ENCODE measurements at regions not wholly inside any gene's neighbourhood (a gene's known extent, or its start where the extent isn't known, plus 50 kb on each side); places are given as distances from the start of the nearest gene placed in this dataset.

GRCh38 chr6:166747644-166748595 is 120.9 kb upstream of the RPS6KA2 start:
- DNase-seq, result no peak

DNA sequence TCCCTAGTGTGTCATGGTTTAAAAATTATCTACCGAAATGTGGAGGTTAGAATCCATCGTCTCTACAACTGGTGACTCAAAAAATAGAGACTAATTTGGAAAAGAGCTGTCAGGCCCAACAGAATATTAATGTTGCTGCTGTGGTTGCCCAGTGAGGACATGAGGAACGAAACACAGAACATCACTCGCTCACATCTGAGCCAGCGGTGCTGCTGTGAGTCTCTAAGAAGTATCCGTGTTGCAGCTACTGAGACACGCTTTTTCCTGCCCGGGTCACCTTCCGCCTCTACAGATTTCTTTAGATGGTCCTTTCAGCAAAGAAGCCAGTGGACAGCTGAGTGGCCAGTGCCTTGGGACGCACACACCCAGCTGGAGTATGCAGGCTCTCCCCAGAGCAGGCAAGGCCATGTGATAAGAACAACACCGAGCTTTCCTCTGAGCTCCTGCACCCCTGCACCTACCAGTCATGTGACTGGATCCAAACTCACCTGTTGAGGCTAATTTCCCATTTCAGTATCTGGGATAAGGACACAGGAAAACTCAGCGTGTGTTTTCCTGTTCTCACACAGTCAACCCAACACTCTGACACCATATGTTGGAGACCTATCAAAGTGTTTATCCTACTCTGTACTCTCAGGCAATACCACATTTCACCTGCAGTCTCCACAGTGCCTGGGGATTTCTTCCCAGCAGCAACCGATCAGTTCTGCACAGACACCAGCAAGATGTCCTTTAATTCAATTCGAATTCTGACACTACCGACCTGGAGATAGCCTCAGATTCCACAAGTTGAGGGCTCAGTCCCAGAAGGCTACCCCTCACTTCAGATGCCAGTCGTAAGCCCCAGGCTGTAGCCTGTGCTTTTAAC is 119.0 kb upstream of the RPS6KA2 start:
- no peak for DNase-seq

DNA sequence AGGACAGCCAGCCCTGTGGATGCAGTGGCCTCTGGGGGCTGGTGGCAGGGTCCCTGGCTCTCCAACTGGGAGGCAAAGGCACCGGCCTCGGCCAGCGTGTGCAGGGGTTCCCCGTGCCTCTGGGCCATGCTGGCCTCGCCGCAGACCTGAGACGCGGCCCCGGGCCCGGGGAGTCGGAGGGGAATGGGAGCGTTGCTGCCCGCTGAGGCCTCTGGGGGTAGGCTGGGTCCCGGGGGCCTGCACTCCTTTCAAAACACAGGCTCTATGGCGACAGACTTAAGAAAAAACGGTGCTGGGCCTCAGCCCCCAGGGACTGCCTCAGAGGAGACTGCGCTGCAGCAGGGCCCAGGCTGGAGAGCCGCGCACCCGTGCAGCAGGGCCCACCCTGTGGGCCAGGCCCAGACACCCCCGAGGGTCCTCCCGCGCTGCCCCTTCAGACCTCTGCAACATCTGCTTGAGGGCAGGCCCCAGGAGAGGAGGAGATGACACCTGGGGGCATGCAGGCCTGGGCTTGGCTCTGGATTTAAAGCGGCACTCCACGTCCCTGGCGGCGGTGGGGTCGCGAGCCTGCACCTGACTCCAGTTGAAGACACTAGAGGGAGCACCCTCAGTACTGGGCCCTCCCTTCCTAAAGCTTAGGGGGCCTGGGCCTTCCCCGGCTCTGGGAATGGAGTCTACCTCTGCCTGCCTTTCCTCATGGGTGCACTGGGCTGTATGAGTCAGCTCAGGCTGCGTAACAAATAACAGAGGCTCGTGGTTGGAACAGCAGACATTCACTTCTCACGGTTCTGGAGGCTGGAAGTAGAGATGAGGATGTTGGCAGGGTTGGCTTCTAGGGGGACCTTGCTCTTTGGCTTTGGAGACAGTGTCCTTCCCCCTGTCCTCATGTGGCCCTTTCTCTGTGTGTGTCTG is 117.4 kb upstream of the RPS6KA2 start:
- no peak for DNase-seq

DNA sequence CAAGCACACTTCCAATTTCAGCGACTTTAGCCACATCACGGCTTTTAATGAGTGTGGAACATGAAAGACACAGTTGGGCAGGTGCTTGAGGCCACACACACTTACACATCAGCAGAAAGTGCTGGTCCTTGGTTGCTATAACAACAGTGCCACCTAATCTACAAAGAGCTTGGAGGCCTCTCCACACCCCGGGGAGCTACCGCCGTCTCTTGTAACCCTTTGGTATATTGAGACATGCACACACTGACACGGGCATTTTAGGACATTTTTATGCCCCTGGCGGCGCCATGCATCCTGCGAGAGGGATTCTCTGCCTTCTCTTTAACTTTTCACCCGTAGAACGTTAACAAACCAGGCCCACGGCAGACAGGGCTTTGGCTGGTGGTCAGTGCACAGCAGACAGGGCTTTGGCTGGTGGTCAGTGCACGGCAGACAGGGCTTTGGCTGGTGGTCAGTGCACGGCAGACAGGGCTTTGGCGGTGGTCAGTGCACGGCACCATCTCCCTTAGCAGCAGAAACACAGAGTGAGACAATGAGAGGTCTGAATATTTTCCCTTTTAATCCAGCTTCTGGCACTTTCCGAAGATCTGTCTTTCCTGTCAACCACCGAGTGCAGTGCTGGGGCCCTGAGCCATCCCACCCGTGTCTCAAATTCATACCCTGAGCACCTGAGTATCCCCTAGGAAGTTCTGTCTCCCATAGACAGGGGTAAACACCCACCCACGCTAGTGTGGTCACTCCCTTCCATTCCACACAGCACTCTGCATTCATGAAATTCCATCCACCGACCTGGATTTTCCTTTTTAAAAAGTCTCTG is 116.6 kb upstream of the RPS6KA2 start:
- no peak for DNase-seq

- no peak for DNase-seq
Measured at GRCh38 chr6:166742981-166743380, 115.9 kb upstream of the RPS6KA2 start.

DNA sequence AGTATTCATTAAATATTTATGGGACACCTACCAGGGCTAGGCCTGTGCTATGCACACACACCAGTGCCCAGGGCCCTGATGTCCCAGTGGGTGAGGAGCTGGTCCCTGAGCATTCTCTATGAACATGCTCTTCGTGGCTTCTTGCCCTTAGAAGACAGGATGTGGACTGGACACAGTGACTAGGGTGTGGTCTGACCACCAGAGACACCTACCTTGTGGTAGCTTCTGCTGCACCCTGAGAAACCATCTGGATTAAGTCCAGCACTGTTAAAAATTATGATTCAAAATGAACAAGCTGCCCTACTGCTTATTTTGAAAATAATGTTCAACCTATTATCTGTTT is 112.9 kb upstream of the RPS6KA2 start:
- no peak for DNase-seq

DNA sequence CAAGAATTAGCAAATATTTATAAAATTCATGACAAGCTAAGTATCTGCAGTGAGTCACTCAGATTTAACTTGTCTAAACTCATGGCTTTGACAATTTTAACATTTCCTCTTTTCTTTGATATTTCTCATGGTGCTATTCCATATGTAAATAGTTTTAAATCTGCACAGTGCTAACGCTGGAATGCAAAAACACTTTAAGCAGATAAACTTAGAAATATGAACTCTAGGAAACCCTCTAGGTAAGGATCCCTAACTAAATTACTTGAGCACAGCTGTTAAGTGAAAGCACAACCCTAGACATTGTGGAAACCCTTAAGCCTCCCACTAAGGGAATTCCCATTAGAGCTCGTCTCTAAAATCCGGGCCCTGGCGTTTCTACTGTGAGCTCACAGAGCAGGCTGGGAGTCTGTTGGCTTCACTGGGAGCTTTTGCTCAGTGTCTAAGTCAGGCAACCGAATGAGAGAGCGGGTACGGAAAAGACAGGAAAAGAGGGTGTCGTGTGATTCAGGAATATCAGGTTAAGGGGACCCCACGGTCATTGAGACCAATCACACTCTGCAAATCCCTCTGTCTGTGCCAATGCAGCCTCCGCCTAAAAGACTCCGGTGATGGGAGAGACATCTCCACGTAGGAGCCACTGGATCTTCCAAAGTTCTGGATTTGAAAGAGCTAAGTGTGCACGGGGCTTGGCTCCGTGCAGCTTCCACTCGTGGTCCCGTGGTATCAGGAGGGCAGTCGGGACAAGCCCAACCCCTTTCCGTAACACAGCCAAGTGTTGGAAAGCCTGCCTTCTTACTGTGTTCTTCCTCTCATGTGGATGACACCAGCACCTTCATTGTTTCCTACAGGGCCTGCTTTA is 112.3 kb upstream of the RPS6KA2 start:
- no peak for DNase-seq

GRCh38 chr6:166738386-166739116 is 111.5 kb upstream of the RPS6KA2 start:
- DNase-seq, result no peak

GRCh38 chr6:166737261-166737660 is 110.2 kb upstream of the RPS6KA2 start:
- DNase-seq, result no peak

GRCh38 chr6:166736634-166737033 is 109.6 kb upstream of the RPS6KA2 start:
- DNase-seq, result no peak

DNA sequence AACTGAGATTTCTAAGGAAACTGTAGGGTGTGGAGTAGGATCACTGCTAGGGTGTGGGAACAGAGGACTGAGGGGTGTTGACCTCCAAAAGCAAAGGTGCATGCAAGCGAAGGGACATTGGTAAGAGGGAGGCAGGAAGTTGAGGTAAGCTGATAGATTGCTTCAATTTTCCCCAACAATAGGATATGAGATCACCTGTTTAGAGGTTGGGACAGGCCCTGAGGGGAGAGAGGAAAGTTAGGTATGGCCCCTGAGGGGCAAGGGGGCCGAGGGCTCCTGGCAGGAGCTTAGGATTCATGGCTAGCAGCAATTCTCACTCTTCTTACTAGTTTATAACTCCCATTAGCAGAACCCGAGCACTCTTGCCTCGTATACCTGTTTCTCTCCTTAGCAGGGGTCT is 106.8 kb upstream of the RPS6KA2 start:
- no peak for DNase-seq

- no peak for DNase-seq
Measured at GRCh38 chr6:166729658-166730057, 102.6 kb upstream of the RPS6KA2 start.

DNA sequence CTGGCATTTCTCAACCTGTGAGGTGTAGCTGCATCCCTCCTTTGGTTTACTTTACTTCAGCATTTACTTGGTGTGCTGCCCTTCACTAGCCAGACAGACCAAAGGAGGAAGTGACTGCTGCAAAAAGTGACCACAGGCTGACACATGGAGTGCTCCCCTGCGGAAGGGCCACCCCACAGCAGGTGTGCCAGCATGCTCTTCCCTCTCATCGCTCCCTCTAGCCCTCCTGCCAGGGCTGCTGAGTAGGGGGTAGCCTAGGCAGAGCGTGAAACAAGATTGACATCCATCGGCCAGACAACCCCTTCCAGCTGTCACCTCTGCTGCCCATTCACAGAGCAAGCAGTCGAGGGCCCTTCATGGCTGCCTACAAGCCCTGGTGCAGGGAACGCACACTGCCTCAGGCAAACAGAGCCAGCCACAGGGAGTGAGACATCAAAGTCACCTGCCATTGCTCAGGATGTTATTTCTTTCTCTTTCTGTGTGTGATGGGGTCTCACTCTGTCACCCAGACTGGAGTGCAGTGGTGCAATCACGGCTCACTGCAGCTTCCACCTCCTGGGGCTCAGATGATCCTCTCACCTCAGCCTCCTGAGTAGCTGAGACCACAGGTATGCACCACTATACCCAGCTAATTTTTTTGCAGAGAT is 102.0 kb upstream of the RPS6KA2 start:
- no peak for DNase-seq

GRCh38 chr6:166726201-166726600 is 99.2 kb upstream of the RPS6KA2 start:
- DNase-seq, result no peak

DNA sequence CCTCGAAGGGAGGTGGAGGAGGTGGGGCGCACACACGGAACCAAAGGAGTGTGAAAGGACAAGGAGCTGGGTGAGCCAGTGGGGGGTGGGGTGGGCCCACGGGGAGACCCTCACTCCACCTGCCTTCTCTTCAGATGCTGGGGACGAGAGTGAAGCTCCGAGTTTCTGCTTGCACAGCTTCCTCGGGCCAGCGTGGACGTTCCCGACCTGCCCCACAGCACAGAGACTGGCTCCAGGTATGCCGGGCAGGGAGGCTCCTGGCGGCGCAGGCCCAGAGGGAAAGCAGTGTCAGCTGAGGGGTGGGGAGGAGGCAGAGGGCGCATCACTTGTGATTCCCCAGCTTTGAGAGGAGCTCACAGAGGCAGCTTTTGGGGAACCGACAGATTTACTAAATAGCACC is 98.5 kb upstream of the RPS6KA2 start:
- no peak for DNase-seq

- DNase-seq, result no peak
Measured at GRCh38 chr6:166724576-166724975, 97.5 kb upstream of the RPS6KA2 start.

GRCh38 chr6:166722785-166723184 is 95.7 kb upstream of the RPS6KA2 start:
- DNase-seq, result no peak

GRCh38 chr6:166721576-166721975 is 94.5 kb upstream of the RPS6KA2 start:
- no peak for DNase-seq

DNA sequence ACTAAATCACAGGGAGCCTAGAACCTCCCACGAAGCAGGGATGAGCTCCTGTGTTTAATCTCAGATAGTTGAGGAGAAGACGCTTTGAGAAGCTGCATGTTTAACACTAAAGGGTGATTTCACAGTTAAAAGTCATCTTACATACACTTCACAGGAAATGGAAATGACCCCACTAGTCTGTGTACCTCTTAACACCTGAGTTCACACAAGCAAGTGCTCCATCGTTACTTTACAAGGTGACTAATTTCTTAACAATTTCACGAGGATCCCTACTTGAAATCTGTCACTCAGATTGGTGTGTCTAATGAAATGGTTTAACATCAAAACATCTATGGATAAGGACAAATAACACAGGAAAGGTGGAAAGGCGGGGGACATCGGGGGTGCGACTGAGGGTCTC is 93.8 kb upstream of the RPS6KA2 start:
- no peak for DNase-seq

- DNase-seq, result no peak
Measured at GRCh38 chr6:166719019-166719418, 92.0 kb upstream of the RPS6KA2 start.

Measured in hippocampal formation (tissue), 2 donors.